H1 (cell line): ENCODE measurements at regions not wholly inside any gene's neighbourhood (a gene's known extent, or its start where the extent isn't known, plus 50 kb on each side); places are given as distances from the start of the nearest gene placed in this dataset.

Experiments used
- CTCF ChIA-PET: fragments of 300-600 bp; sonication (Branson Sonifier 250); formaldehyde crosslinking; loops from one replicate; lab custom pipeline; 2021; ENCODE audit not compliant: partially characterized antibody; lab: Charles Lee
- POLR2A ChIA-PET: fragments of 300-600 bp; sonication (Branson Sonifier 250); formaldehyde crosslinking; loops from one replicate; lab custom pipeline; 2021; ENCODE audit warnings: inconsistent platforms; ENCODE audit not compliant: partially characterized antibody; lab: Charles Lee
- DNase-seq, 2 experiments: peaks; one replicate each; pipeline versions ENCODE4 v3.0.0 to v3.0.0-alpha.2; 2010 to 2022; ENCODE audit warnings: low spot score in 2 of 2, low read depth in 1 of 2, mixed read lengths in 1 of 2
- FAIRE-seq: peaks from 2 replicates; lab custom pipeline; 2011; peaks lifted over from hg19 to GRCh38; lab: Jason Lieb, UNC
- H2AFZ ChIP-seq: 2 replicates; pipeline ENCODE4 v1.8.1; 2012; ENCODE audit warnings: low read length, inconsistent platforms
- H2AK5ac ChIP-seq: 2 replicates; pipeline ENCODE4 v1.6.1; 2013; ENCODE audit warnings: low read depth, low read length
- H2BK120ac ChIP-seq: replicated peaks from 2 replicates; pipeline ENCODE3; 2013; ENCODE audit warnings: low read depth, low read length, inconsistent platforms
- H2BK12ac ChIP-seq: 2 replicates; pipeline ENCODE4 v1.6.1; 2013; ENCODE audit warnings: low read depth, low read length
- H2BK15ac ChIP-seq: 2 replicates; pipeline ENCODE4 v1.6.1; 2013; ENCODE audit warnings: low read length
- H2BK20ac ChIP-seq: 2 replicates; pipeline ENCODE4 v1.6.1; 2013; ENCODE audit warnings: low read length
- H2BK5ac ChIP-seq: 2 replicates; pipeline ENCODE4 v1.6.1; 2013; ENCODE audit warnings: low read depth, low read length
- H3K14ac ChIP-seq: 2 replicates; pipeline ENCODE4 v1.6.1; 2013; ENCODE audit warnings: inconsistent platforms; ENCODE audit not compliant: insufficient read length
- H3K18ac ChIP-seq: 2 replicates; pipeline ENCODE4 v1.6.1; 2013; ENCODE audit warnings: low read length; ENCODE audit errors: extremely low read depth
- H3K23ac ChIP-seq: 2 replicates; pipeline ENCODE4 v1.6.1; 2013; ENCODE audit warnings: inconsistent platforms; ENCODE audit not compliant: insufficient read length
- H3K23me2 ChIP-seq: 2 replicates; pipeline ENCODE4 v1.6.1; 2013; ENCODE audit warnings: low read depth, low read length
- H3K27ac ChIP-seq: 2 replicates; pipeline ENCODE4 v1.6.1; 2011; ENCODE audit warnings: low read depth, low read length, inconsistent platforms
- H3K27me3 ChIP-seq, 4 experiments: replicated peaks in 1 of 4; 1 replicate in 1 of 4; 2 replicates in 3 of 4; pipeline versions ENCODE4 v1.6.1 to v1.8.1; 2011 to 2013; ENCODE audit warnings: low read length in 3 of 4, mild to moderate bottlenecking in 3 of 4, inconsistent platforms in 2 of 4, mixed read lengths in 2 of 4, moderate library complexity in 1 of 4; ENCODE audit not compliant: control insufficient read depth in 3 of 4, insufficient read depth in 3 of 4; ENCODE audit errors: extremely low read depth in 1 of 4
- H3K36me3 ChIP-seq, 4 experiments: 2 replicates each; pipeline versions ENCODE4 v1.6.1 to v1.8.1; 2011 to 2013; ENCODE audit warnings: mild to moderate bottlenecking in 4 of 4, low read length in 3 of 4, moderate library complexity in 2 of 4, control low read depth in 1 of 4, inconsistent platforms in 1 of 4; ENCODE audit not compliant: insufficient read depth in 4 of 4, control insufficient read depth in 2 of 4
- H3K4ac ChIP-seq: replicated peaks from 2 replicates; pipeline ENCODE3; 2013; ENCODE audit warnings: low read length, low read depth, mixed read lengths, inconsistent platforms; ENCODE audit not compliant: insufficient read length
- H3K4me1 ChIP-seq, 4 experiments: replicated peaks in 1 of 4; 1 replicate in 1 of 4; 2 replicates in 3 of 4; pipeline versions ENCODE4 v1.6.1 to v1.8.1; 2011 to 2013; ENCODE audit warnings: low read length in 3 of 4, inconsistent platforms in 2 of 4, mixed read lengths in 1 of 4; ENCODE audit not compliant: insufficient read depth in 4 of 4, control insufficient read depth in 3 of 4
- H3K4me2 ChIP-seq, 2 experiments: 2 replicates each; pipeline versions ENCODE4 v1.6.1 to v1.8.1; 2011 to 2013; ENCODE audit warnings: low read depth in 2 of 2, low read length in 2 of 2, control low read depth in 1 of 2, inconsistent platforms in 1 of 2, mild to moderate bottlenecking in 1 of 2; ENCODE audit not compliant: insufficient read depth in 1 of 2
- H3K4me3 ChIP-seq, 4 experiments: fragments of 200-600, 300-600 bp in 1 of 4; sonication (generic), shearing (Covaris generic), sonication (Bioruptor Twin) in 1 of 4; 2 replicates each; pipeline versions ENCODE4 v1.5.1 to v1.8.1; 2011 to 2016; ENCODE audit warnings: low read length in 4 of 4, low read depth in 3 of 4, control low read depth in 2 of 4, inconsistent platforms in 2 of 4, mild to moderate bottlenecking in 2 of 4, mixed read lengths in 1 of 4, moderate library complexity in 1 of 4; ENCODE audit not compliant: insufficient read depth in 2 of 4; ENCODE audit errors: extremely low read depth in 1 of 4
- H3K56ac ChIP-seq: replicated peaks from 2 replicates; pipeline ENCODE3; 2013; ENCODE audit warnings: low read depth, mild to moderate bottlenecking, mixed read lengths, low read length, inconsistent platforms; ENCODE audit not compliant: insufficient read length
- H3K79me1 ChIP-seq: 2 replicates; pipeline ENCODE4 v1.6.1; 2013; ENCODE audit warnings: low read depth, low read length, control low read depth
- H3K79me2 ChIP-seq, 2 experiments: 2 replicates each; pipeline versions ENCODE4 v1.6.1 to v1.8.1; 2012 to 2013; ENCODE audit warnings: low read length in 2 of 2, mild to moderate bottlenecking in 2 of 2, inconsistent platforms in 1 of 2; ENCODE audit not compliant: insufficient read depth in 2 of 2, control insufficient read depth in 1 of 2
- H3K9ac ChIP-seq, 4 experiments: replicated peaks in 1 of 4; 1 replicate in 1 of 4; 2 replicates in 3 of 4; pipeline versions ENCODE4 v1.6.1 to v1.8.1; 2011 to 2013; ENCODE audit warnings: low read depth in 3 of 4, low read length in 3 of 4, control low read depth in 2 of 4, mild to moderate bottlenecking in 2 of 4, moderate library complexity in 2 of 4, inconsistent platforms in 1 of 4; ENCODE audit errors: extremely low read depth in 1 of 4
- H3K9me3 ChIP-seq, 2 experiments: 2 replicates each; pipeline versions ENCODE4 v1.6.1 to v1.8.1; 2012 to 2013; ENCODE audit warnings: mild to moderate bottlenecking in 2 of 2, moderate library complexity in 2 of 2, control low read depth in 1 of 2, inconsistent platforms in 1 of 2, low read depth in 1 of 2, low read length in 1 of 2, mixed read lengths in 1 of 2; ENCODE audit not compliant: insufficient read depth in 2 of 2
- H4K20me1 ChIP-seq, 2 experiments: replicated peaks in 1 of 2; 2 replicates each; pipeline versions ENCODE3 to v1.8.1; 2011 to 2013; ENCODE audit warnings: inconsistent platforms in 2 of 2, low read length in 2 of 2, mild to moderate bottlenecking in 1 of 2; ENCODE audit not compliant: insufficient read depth in 2 of 2, control insufficient read depth in 1 of 2
- H4K5ac ChIP-seq: 2 replicates; pipeline ENCODE4 v1.6.1; 2013; ENCODE audit warnings: low read length, low read depth, mixed read lengths, inconsistent platforms; ENCODE audit not compliant: insufficient read length
- H4K8ac ChIP-seq: 2 replicates; pipeline ENCODE4 v1.8.0; 2013; ENCODE audit warnings: mild to moderate bottlenecking, moderate library complexity, low read length, inconsistent platforms; ENCODE audit not compliant: insufficient read depth; ENCODE audit errors: extremely low read depth
- H4K91ac ChIP-seq: replicated peaks from 2 replicates; pipeline ENCODE3; 2013; ENCODE audit warnings: low read length, mixed read lengths, inconsistent platforms; ENCODE audit not compliant: insufficient read length
- BCL11A ChIP-seq, 2 experiments: IDR thresholded peaks; one replicate each; pipeline ENCODE4 v1.6.1; 2011; ENCODE audit warnings: low read depth in 2 of 2, low read length in 2 of 2, mild to moderate bottlenecking in 2 of 2
- E2F6 ChIP-seq: IDR thresholded peaks from 2 replicates; pipeline ENCODE4 v1.6.1; 2012; ENCODE audit warnings: inconsistent platforms
- FOSL1 ChIP-seq: IDR thresholded peaks from 2 replicates; pipeline ENCODE4 v1.6.1; 2011; ENCODE audit warnings: mild to moderate bottlenecking, low read depth, low read length, moderate library complexity; ENCODE audit not compliant: insufficient read depth
- GABPA ChIP-seq: IDR thresholded peaks from 2 replicates; pipeline ENCODE4 v1.6.1; 2011; ENCODE audit warnings: mild to moderate bottlenecking, low read length, moderate library complexity, borderline replicate concordance; ENCODE audit not compliant: insufficient read depth
- HDAC6 ChIP-seq: IDR thresholded peaks from one replicate; pipeline ENCODE4 v1.7.1; 2012; ENCODE audit warnings: low read depth, mild to moderate bottlenecking, inconsistent platforms, low read length, moderate library complexity
- JUND ChIP-seq: IDR thresholded peaks from 2 replicates; pipeline ENCODE4 v1.6.1; 2011; ENCODE audit warnings: mild to moderate bottlenecking, improper control_type of control experiment, low read length
- NRF1 ChIP-seq: IDR thresholded peaks from 2 replicates; pipeline ENCODE4 v1.6.1; 2011; ENCODE audit warnings: mild to moderate bottlenecking, low read depth, low read length, improper control_type of control experiment
- POLR2A ChIP-seq, 2 experiments: IDR thresholded peaks; 1 replicate in 1 of 2; 2 replicates in 1 of 2; pipeline ENCODE4 v1.6.1; 2011; ENCODE audit warnings: low read depth in 2 of 2, low read length in 2 of 2, mild to moderate bottlenecking in 2 of 2; ENCODE audit errors: control extremely low read depth in 1 of 2
- RNF2 ChIP-seq: fragments of 200-900, 300-1000 bp; sonication (generic); IDR thresholded peaks from 2 replicates; pipeline ENCODE4 v1.7.1; 2016; ENCODE audit warnings: borderline replicate concordance, low read depth, mild to moderate bottlenecking, antibody characterized with exemption, low read length; ENCODE audit not compliant: poor library complexity, severe bottlenecking; ENCODE audit errors: missing control alignments
- SAP30 ChIP-seq: fragments of 300-600 bp; sonication (generic); IDR thresholded peaks from 2 replicates; pipeline ENCODE4 v1.7.1; 2012; ENCODE audit warnings: low read length, moderate library complexity, mild to moderate bottlenecking, inconsistent platforms; ENCODE audit not compliant: insufficient read depth, insufficient replicate concordance
- SP1 ChIP-seq: IDR thresholded peaks from 2 replicates; pipeline ENCODE4 v1.6.1; 2011; ENCODE audit warnings: low read depth, low read length
- SP4 ChIP-seq: IDR thresholded peaks from 2 replicates; pipeline ENCODE4 v1.6.1; 2012; ENCODE audit warnings: low read length, inconsistent platforms
- TCF12 ChIP-seq: IDR thresholded peaks from 2 replicates; pipeline ENCODE4 v1.6.1; 2011; ENCODE audit warnings: low read depth, mild to moderate bottlenecking, low read length
- TEAD4 ChIP-seq: IDR thresholded peaks from 2 replicates; pipeline ENCODE4 v1.6.1; 2012; ENCODE audit warnings: low read depth, low read length, inconsistent platforms, mixed read lengths
- WGBS, 2 experiments: shearing (Covaris generic) in 1 of 2; methylation state at CpG; one replicate each; pipeline versions ENCODE4 v1.1.6 to v1.1.7; 2013 to 2015; ENCODE audit warnings: low lambda C conversion rate in 2 of 2, mixed read lengths in 2 of 2, inconsistent platforms in 1 of 2, low coverage in 1 of 2, missing lambda C conversion rate in 1 of 2; ENCODE audit not compliant: insufficient replicate concordance in 2 of 2, insufficient coverage in 1 of 2, insufficient read length in 1 of 2; ENCODE audit errors: extremely low coverage in 1 of 2, missing lambda C conversion rate in 1 of 2; 5-methylcytosine and 5-hydroxymethylcytosine counted together

- FAIRE-seq (no peak), DNase-seq (no peak)
- CTCF ChIA-PET: interaction anchor here (1.1 kb wide), 2 partner anchors 18 to 49 kb away, joined by 3 read pairs; no protein-coding TSS in a partner anchor
- no peak overlapping the region for H3K4me3 ChIP-seq
- H3K14ac ChIP-seq: no peak overlapping the region
- no peak overlapping the region for H3K27ac ChIP-seq
- H3K18ac ChIP-seq: no peak overlapping the region
- H3K56ac ChIP-seq: no peak overlapping the region
- H4K20me1 ChIP-seq: no peaks in the 10 kb centered on the region
- no peak overlapping the region for H2BK20ac ChIP-seq
- no peak overlapping the region for H4K8ac ChIP-seq
- no peak overlapping the region for H2BK5ac ChIP-seq
- no peak overlapping the region for H2BK12ac ChIP-seq
- H4K91ac ChIP-seq: no peak overlapping the region
- no peak overlapping the region for H3K9ac ChIP-seq
- H3K36me3 ChIP-seq: no peaks in the 10 kb centered on the region; a peak in 1 of 8 replicates
- H3K4ac ChIP-seq: no peak overlapping the region
- H2BK120ac ChIP-seq: no peak overlapping the region
- no peaks in the 10 kb centered on the region for H3K79me2 ChIP-seq
- no peak overlapping the region for H4K5ac ChIP-seq
- H3K4me2 ChIP-seq: no peak overlapping the region
- H2AFZ ChIP-seq: no peak overlapping the region
- H2AK5ac ChIP-seq: no peak overlapping the region
- TF ChIP-seq SP1 (no peak), E2F6 (no peak), RNF2 (no peak), FOSL1 (no peak), GABPA (no peak), BCL11A (IDR thresholded peaks at IDR 0.05; ENCODE audit: low read depth in 2 of 2, low read length in 2 of 2) (no peak), POLR2A (IDR thresholded peaks at IDR 0.05; ENCODE audit: control extremely low read depth in 1 of 2, low read depth in 2 of 2, low read length in 2 of 2) (no peak), JUND (no peak), TEAD4 (no peak), TCF12 (no peak), SAP30 (no peak), HDAC6 (no peak), SP4 (no peak), NRF1 (no peak)
- no peak overlapping the region for H3K23ac ChIP-seq
- WGBS, 2 experiments: 95% methylated on average over 4 of the region's 4 CpGs; no CpG with 5 or more reads in 1 of the 2 experiments
- H3K79me1 ChIP-seq: no peaks in the 10 kb centered on the region
- no peaks in the 10 kb centered on the region for H3K23me2 ChIP-seq
- peaks cover 0 to 3% of the 10 kb centered on the region in 2 experiments; a peak in 1 of 4 replicates for H3K9me3 ChIP-seq
- POLR2A ChIA-PET: no interaction called here
- H2BK15ac ChIP-seq: no peak overlapping the region
- H3K4me1 ChIP-seq: no peaks in the 10 kb centered on the region
- no peaks in the 10 kb centered on the region for H3K27me3 ChIP-seq
These were observed 166.3 kb upstream of the NYAP2 start for GRCh38 chr2:225233234-225233633.
